ENCODE measurements at regions not wholly inside any gene's neighbourhood (a gene's known extent, or its start where the extent isn't known, plus 50 kb on each side); places are given as distances from the start of the nearest gene placed in this dataset.

DNA sequence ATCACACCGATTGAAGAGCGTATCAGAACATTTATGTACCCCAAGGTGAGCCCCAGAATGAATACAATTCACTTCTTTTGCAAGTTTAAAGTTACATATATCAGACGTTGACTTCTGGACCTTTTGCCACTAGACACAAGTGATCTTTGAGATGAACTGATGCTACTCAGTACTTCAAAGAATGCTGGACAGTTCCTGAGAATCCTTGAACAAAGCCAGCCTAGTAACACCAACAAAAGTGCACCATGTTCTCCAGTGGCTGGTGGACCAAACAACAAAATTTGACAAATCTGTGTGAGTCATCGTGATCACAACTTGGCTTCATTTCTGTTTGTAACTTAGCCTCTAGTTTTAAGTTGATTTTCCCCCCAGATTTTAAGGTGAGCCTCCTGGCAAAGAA lies 355.7 kb downstream of the SOX2 start:
- dilution Hi-C loops (cut with HindIII; ENCODE audit: low sequenced_read_pairs, unreplicated experiment) (no loop called here), intact Hi-C loops (cut with micrococcal nuclease) (no loop called here), in situ Hi-C loops (cut with MboI; ENCODE audit: low sequenced_read_pairs) (no loop called here)
- no peak overlapping the region for H4K5ac ChIP-seq (ENCODE audit: low read depth, low read length)
- H2BK20ac ChIP-seq (ENCODE audit: low read depth, low read length), result no peak overlapping the region
- H2AK5ac ChIP-seq (ENCODE audit: low read depth, low read length), result no peak overlapping the region
- no peaks in the 10 kb centered on the region for H4K20me1 ChIP-seq (ENCODE audit: insufficient read depth, low read length)
- no peak overlapping the region for H3K4me3 ChIP-seq (ENCODE audit: insufficient read depth, low read depth, low read length)
- no peak overlapping the region for H2AK9ac ChIP-seq (replicated peaks; ENCODE audit: low read depth, low read length, poor library complexity)
- no peak for ATAC-seq (ENCODE audit: low read depth)
- H2BK120ac ChIP-seq (ENCODE audit: low read depth, low read length), result no peak overlapping the region
- no peaks in the 10 kb centered on the region for H3K27me3 ChIP-seq (ENCODE audit: control insufficient read depth, insufficient read depth, low read length)
- no peak overlapping the region for H3K18ac ChIP-seq (ENCODE audit: low read depth, low read length)
- no peak overlapping the region for H3K4me2 ChIP-seq (ENCODE audit: low read depth, low read length)
- no peak for DNase-seq
- H3K23ac ChIP-seq (ENCODE audit: low read depth, low read length), result no peak overlapping the region
- no peak overlapping the region for H4K8ac ChIP-seq (ENCODE audit: low read depth in 2 of 2, low read length in 2 of 2)
- H3K9me1 ChIP-seq (ENCODE audit: insufficient read depth, low read length), result no peaks in the 10 kb centered on the region
- no peak overlapping the region for H3K4ac ChIP-seq (ENCODE audit: low read depth, low read length)
- H2AFZ ChIP-seq (replicated peaks; ENCODE audit: low read length, poor library complexity), result no peak overlapping the region
- no peak for TF ChIP-seq CEBPB (IDR thresholded peaks at IDR 0.05; ENCODE audit: low read depth, low read length)
- TF ChIP-seq CHD1 (IDR thresholded peaks at IDR 0.05; ENCODE audit: low read depth, low read length), result no peak
- no peak for TF ChIP-seq MAZ (IDR thresholded peaks at IDR 0.05; ENCODE audit: borderline replicate concordance, low read depth, low read length)
- TF ChIP-seq USF2 (IDR thresholded peaks at IDR 0.05; ENCODE audit: low read depth, low read length), result no peak
- TF ChIP-seq RAD21 (IDR thresholded peaks at IDR 0.05; ENCODE audit: low read length), result no peak
- no peak for TF ChIP-seq MAFK (IDR thresholded peaks at IDR 0.05; ENCODE audit: low read depth, low read length)
- no peak for TF ChIP-seq NFE2L2 (IDR thresholded peaks at IDR 0.05; ENCODE audit: low read depth, low read length)
- TF ChIP-seq RCOR1 (IDR thresholded peaks at IDR 0.05; ENCODE audit: insufficient replicate concordance, low read length), result no peak
- no peak for TF ChIP-seq CTCF (conservative IDR thresholded peaks at IDR 0.05; ENCODE audit: low read depth, low read length)
- no peak for TF ChIP-seq POLR2A (IDR thresholded peaks at IDR 0.05; ENCODE audit: low read depth, low read length)
- no peak for TF ChIP-seq BHLHE40 (IDR thresholded peaks at IDR 0.05; ENCODE audit: low read depth, low read length)
- TF ChIP-seq MXI1 (IDR thresholded peaks at IDR 0.05; ENCODE audit: borderline replicate concordance, low read depth, low read length), result no peak
- TF ChIP-seq, protein P1, sequence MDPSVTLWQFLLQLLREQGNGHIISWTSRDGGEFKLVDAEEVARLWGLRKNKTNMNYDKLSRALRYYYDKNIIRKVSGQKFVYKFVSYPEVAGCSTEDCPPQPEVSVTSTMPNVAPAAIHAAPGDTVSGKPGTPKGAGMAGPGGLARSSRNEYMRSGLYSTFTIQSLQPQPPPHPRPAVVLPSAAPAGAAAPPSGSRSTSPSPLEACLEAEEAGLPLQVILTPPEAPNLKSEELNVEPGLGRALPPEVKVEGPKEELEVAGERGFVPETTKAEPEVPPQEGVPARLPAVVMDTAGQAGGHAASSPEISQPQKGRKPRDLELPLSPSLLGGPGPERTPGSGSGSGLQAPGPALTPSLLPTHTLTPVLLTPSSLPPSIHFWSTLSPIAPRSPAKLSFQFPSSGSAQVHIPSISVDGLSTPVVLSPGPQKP (IDR thresholded peaks at IDR 0.05; ENCODE audit: borderline replicate concordance, low read depth, low read length), result no peak
- no peak for TF ChIP-seq SMC3 (IDR thresholded peaks at IDR 0.05; ENCODE audit: low read depth, low read length)
- no CpG with 5 or more reads among the region's 4 CpGs for WGBS, 2 experiments (ENCODE audit: extremely low coverage in 2 of 2, insufficient read length in 1 of 2)
- no TSS peak for BruUV-seq (replicated peaks)
- no peaks in the 10 kb centered on the region for H3K79me1 ChIP-seq (ENCODE audit: low read depth in 1 of 2, low read length in 2 of 2)
- no peak overlapping the region for H3K14ac ChIP-seq (replicated peaks; ENCODE audit: low read depth, low read length)
- no peaks in the 10 kb centered on the region for H3K36me3 ChIP-seq (ENCODE audit: control insufficient read depth, insufficient read depth, low read length)
- H4K91ac ChIP-seq (ENCODE audit: insufficient read depth, low read depth, low read length), result no peak overlapping the region
- H3K27ac ChIP-seq (ENCODE audit: insufficient read depth, low read length), result no peak overlapping the region
- H3K56ac ChIP-seq (ENCODE audit: extremely low read depth, insufficient read depth, low read length), result no peak overlapping the region
- no peak overlapping the region for H3K9ac ChIP-seq (ENCODE audit: low read depth, low read length)
- H3K4me1 ChIP-seq (ENCODE audit: control insufficient read depth, insufficient read depth, low read length), result no peaks in the 10 kb centered on the region
- no peak overlapping the region for H2BK15ac ChIP-seq (ENCODE audit: low read depth, low read length)
- POLR2A ChIA-PET (ENCODE audit: unreplicated experiment), result no interaction called here
- H3K9me3 ChIP-seq (ENCODE audit: control insufficient read depth, insufficient read depth, low read length), result no peaks in the 10 kb centered on the region
- CTCF ChIA-PET, result interaction anchor here (0.8 kb wide), 1 partner anchor 633 kb away, joined by 4 read pairs; no protein-coding TSS in a partner anchor
- no peak overlapping the region for H2BK5ac ChIP-seq (ENCODE audit: low read depth, low read length, poor library complexity, severe bottlenecking)
